OCI-LY7 (cell line): ENCODE measurements at regions not wholly inside any gene's neighbourhood (a gene's known extent, or its start where the extent isn't known, plus 50 kb on each side); places are given as distances from the start of the nearest gene placed in this dataset.

Experiments used
- BruUV-seq: library from RNA; stranded (reverse); fragments of 400-500 nt; replicated peaks from 2 replicates; lab custom pipeline; 2021; lab: Mats Ljungman, UMichigan
- CTCF ChIA-PET: fragments of 300-600 bp; sonication (Branson Sonifier 250); formaldehyde crosslinking; loops from one replicate; lab custom pipeline; 2022; ENCODE audit warnings: antibody characterized with exemption; ENCODE audit not compliant: unreplicated experiment; lab: Charles Lee
- POLR2A ChIA-PET: fragments of 300-600 bp; sonication (Branson Sonifier 250); formaldehyde crosslinking; loops from one replicate; lab custom pipeline; 2022; ENCODE audit warnings: antibody characterized with exemption; lab: Charles Lee
- DNase-seq: peaks from one replicate; pipeline ENCODE4 v3.0.0-alpha.2; 2015; ENCODE audit warnings: low spot score
- H2AFZ ChIP-seq: fragments of 200-600 bp; sonication (generic), shearing (Covaris generic); 2 replicates; pipeline ENCODE4 v1.6.1; 2014; ENCODE audit warnings: mild to moderate bottlenecking, antibody characterized with exemption, low read length, moderate library complexity
- H3K27ac ChIP-seq: fragments of 200-600 bp; sonication (generic); 2 replicates; pipeline ENCODE4 v1.5.1; 2014; ENCODE audit warnings: mixed run types, low read depth, mild to moderate bottlenecking, moderate library complexity, low read length, inconsistent platforms; ENCODE audit not compliant: poor library complexity, severe bottlenecking
- H3K36me3 ChIP-seq: fragments of 200-600 bp; sonication (generic); 2 replicates; pipeline ENCODE4 v1.6.1; 2014; ENCODE audit warnings: mild to moderate bottlenecking, antibody characterized with exemption, low read length, moderate library complexity, mixed read lengths; ENCODE audit not compliant: insufficient read depth
- H3K4me1 ChIP-seq: fragments of 200-600 bp; sonication (generic); 2 replicates; pipeline ENCODE4 v1.5.1; 2014; ENCODE audit warnings: mild to moderate bottlenecking, low read length; ENCODE audit not compliant: insufficient read depth, poor library complexity, severe bottlenecking
- H3K4me2 ChIP-seq: fragments of 200-600 bp; sonication (generic); 2 replicates; pipeline ENCODE4 v1.6.1; 2014; ENCODE audit warnings: mild to moderate bottlenecking, low read length
- H3K4me3 ChIP-seq: fragments of 200-600 bp; sonication (generic); 2 replicates; pipeline ENCODE4 v1.5.1; 2014; ENCODE audit warnings: mild to moderate bottlenecking, low read depth, low read length; ENCODE audit not compliant: poor library complexity, severe bottlenecking
- H3K79me2 ChIP-seq: fragments of 200-600 bp; sonication (generic); 2 replicates; pipeline ENCODE4 v1.6.1; 2016; ENCODE audit warnings: low read depth, mild to moderate bottlenecking, low read length, moderate library complexity, mixed read lengths; ENCODE audit not compliant: insufficient read depth
- H3K9me2 ChIP-seq: fragments of 200-600 bp; sonication (generic); 2 replicates; pipeline ENCODE4 v1.6.1; 2016; ENCODE audit warnings: mild to moderate bottlenecking, low read length, mixed read lengths; ENCODE audit not compliant: insufficient read depth
- H3K9me3 ChIP-seq: fragments of 200-600 bp; sonication (generic); 2 replicates; pipeline ENCODE4 v1.6.1; 2014; ENCODE audit warnings: mild to moderate bottlenecking, mixed run types, low read length, mixed read lengths
- H4K20me1 ChIP-seq: fragments of 200-600 bp; sonication (generic); 2 replicates; pipeline ENCODE4 v1.6.1; 2014; ENCODE audit warnings: mild to moderate bottlenecking, antibody characterized with exemption, low read length, moderate library complexity, mixed read lengths; ENCODE audit not compliant: insufficient read depth
- EZH2phosphoT487 ChIP-seq: fragments of 200-600 bp; sonication (generic); IDR thresholded peaks from 2 replicates; pipeline ENCODE4 v1.6.1; 2018; ENCODE audit warnings: low read depth, borderline replicate concordance, mild to moderate bottlenecking, mixed run types, antibody characterized with exemption, low read length, moderate library complexity, mixed read lengths
- intact Hi-C: fragments of 100-400 bp; cut with micrococcal nuclease; formaldehyde crosslinking; loops from one replicate; pipeline ENCODE4 v1.10.0; 2022; ENCODE audit not compliant: unreplicated experiment
- TF ChIP-seq, protein P1 (sequence below): fragments of 200-600 bp; sonication (generic); conservative IDR thresholded peaks from 2 replicates; pipeline ENCODE4 v1.5.1; 2014; ENCODE audit warnings: mild to moderate bottlenecking, antibody characterized with exemption, low read length, moderate library complexity, mixed read lengths

DNA sequence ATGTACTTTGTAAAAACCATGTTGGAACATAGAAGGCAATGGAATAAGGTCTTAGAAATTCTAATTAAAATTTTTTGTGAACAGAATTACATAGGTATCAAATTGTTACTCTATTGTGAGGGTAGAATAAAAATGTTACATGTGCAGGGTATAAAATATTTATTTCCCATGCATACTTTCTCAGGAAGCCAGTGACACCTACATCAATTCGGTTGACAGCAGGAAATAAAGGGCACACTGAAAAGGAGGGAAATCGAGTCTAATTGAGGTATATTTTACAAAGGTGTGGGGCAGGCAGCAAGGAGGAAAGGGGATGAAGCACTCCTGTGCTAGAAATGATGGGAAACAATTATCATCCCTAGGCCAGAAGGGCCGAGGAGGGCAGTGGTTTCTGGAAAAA lies 244.9 kb downstream of the C7orf25 start:
- no peak overlapping the region for H3K4me3 ChIP-seq
- no peak overlapping the region for H3K27ac ChIP-seq
- H2AFZ ChIP-seq = no peak overlapping the region
- TF ChIP-seq, protein P1, sequence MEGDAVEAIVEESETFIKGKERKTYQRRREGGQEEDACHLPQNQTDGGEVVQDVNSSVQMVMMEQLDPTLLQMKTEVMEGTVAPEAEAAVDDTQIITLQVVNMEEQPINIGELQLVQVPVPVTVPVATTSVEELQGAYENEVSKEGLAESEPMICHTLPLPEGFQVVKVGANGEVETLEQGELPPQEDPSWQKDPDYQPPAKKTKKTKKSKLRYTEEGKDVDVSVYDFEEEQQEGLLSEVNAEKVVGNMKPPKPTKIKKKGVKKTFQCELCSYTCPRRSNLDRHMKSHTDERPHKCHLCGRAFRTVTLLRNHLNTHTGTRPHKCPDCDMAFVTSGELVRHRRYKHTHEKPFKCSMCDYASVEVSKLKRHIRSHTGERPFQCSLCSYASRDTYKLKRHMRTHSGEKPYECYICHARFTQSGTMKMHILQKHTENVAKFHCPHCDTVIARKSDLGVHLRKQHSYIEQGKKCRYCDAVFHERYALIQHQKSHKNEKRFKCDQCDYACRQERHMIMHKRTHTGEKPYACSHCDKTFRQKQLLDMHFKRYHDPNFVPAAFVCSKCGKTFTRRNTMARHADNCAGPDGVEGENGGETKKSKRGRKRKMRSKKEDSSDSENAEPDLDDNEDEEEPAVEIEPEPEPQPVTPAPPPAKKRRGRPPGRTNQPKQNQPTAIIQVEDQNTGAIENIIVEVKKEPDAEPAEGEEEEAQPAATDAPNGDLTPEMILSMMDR = no peak
- no peak for TF ChIP-seq EZH2phosphoT487
- ChIA-PET CTCF (no interaction called here), POLR2A (no interaction called here)
- H3K9me3 ChIP-seq = peaks cover 4% of the 10 kb centered on the region; the same call in 1 of the 2 replicates
- no peaks in the 10 kb centered on the region for H3K79me2 ChIP-seq
- no TSS peak for BruUV-seq
- H3K9me2 ChIP-seq = no peaks in the 10 kb centered on the region
- no peak overlapping the region for H3K4me2 ChIP-seq
- DNase-seq = no peak
- intact Hi-C loops = no loop called here
- no peaks in the 10 kb centered on the region for H3K36me3 ChIP-seq
- H3K4me1 ChIP-seq = no peaks in the 10 kb centered on the region
- no peaks in the 10 kb centered on the region for H4K20me1 ChIP-seq

DNA sequence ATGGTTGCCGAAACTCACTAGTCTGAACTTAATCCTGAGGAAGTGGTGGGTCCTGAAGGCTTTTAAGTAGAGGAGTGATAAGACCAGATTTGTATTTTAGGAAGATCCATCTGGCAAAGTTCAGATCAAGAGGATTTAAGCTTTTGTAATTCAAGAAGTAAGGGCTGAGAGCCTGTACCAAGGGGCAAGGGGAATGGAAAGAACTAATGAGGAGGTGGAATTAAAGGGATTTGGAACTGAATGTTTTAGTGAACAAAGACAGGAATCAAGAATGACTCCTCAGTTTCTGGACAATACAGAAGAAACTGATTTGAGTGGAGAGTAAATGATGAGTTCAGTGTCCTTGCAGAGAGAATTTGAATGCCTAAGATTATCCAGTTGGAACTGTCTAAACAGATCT lies 249.0 kb downstream of the C7orf25 start:
- H3K79me2 ChIP-seq = no peaks in the 10 kb centered on the region
- H3K36me3 ChIP-seq = no peaks in the 10 kb centered on the region
- no peak overlapping the region for H3K27ac ChIP-seq
- no peak overlapping the region for H3K4me2 ChIP-seq
- intact Hi-C loops = no loop called here
- no peaks in the 10 kb centered on the region for H3K4me1 ChIP-seq
- CTCF ChIA-PET = no interaction called here
- TF ChIP-seq, protein P1 = no peak
- no peak for TF ChIP-seq EZH2phosphoT487
- H3K4me3 ChIP-seq = no peak overlapping the region
- peaks cover 4% of the 10 kb centered on the region; the same call in 1 of the 2 replicates for H3K9me3 ChIP-seq
- POLR2A ChIA-PET = no interaction called here
- BruUV-seq = no TSS peak
- H4K20me1 ChIP-seq = no peaks in the 10 kb centered on the region
- no peak for DNase-seq
- H2AFZ ChIP-seq = no peak overlapping the region
- H3K9me2 ChIP-seq = no peaks in the 10 kb centered on the region

DNA sequence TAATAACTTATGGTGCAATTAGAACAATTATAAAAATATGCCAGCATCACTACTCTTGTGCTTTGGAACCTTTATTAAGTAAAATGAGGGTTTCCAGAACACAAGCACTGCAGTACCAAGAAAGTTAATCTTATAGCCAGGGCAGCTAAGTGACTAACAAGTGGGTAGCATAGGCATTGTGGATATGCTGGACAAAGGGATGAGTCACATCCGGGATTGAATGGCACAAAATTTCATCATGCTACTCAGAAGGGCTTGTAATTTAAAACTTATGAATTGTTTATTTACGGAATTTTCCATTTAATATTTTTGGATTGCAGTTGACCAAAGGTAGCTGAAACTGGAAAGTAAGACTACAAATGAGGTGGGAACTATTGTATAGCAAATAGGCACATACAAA lies 250.6 kb downstream of the C7orf25 start:
- no peak overlapping the region for H3K27ac ChIP-seq
- no peaks in the 10 kb centered on the region for H3K9me2 ChIP-seq
- ChIA-PET POLR2A (no interaction called here), CTCF (no interaction called here)
- H3K4me1 ChIP-seq = no peaks in the 10 kb centered on the region
- H3K36me3 ChIP-seq = no peaks in the 10 kb centered on the region
- intact Hi-C loops = no loop called here
- TF ChIP-seq, protein P1 = no peak
- TF ChIP-seq EZH2phosphoT487 = no peak
- BruUV-seq = no TSS peak
- DNase-seq = no peak
- no peak overlapping the region for H3K4me3 ChIP-seq
- peaks cover 4% of the 10 kb centered on the region; the same call in 1 of the 2 replicates for H3K9me3 ChIP-seq
- H4K20me1 ChIP-seq = no peaks in the 10 kb centered on the region
- no peak overlapping the region for H3K4me2 ChIP-seq
- no peaks in the 10 kb centered on the region for H3K79me2 ChIP-seq
- no peak overlapping the region for H2AFZ ChIP-seq
